ENCODE measurements at regions not wholly inside any gene's neighbourhood (a gene's known extent, or its start where the extent isn't known, plus 50 kb on each side); places are given as distances from the start of the nearest gene placed in this dataset.

DNA sequence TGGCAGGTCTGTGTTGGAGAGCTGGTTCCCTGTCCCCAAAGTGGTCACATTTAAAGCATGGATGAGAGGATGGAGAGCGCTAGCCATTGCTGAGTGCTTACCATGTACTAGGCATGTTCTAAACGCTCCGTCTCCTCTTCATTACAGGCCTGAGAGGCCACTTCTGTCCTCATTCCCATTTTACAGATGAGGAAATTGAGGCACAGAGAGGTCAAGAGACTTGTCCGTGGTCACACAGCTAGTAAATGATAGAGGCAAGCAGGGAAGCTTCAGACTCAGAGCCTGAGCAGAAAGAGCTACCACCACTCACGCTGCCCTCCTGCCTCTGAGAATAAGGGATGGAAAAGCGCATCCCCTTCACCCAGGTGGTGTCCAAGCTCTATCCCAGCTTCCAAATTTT, 64.3 kb downstream of the SLC25A47 start:
- TF ChIP-seq, protein P1, sequence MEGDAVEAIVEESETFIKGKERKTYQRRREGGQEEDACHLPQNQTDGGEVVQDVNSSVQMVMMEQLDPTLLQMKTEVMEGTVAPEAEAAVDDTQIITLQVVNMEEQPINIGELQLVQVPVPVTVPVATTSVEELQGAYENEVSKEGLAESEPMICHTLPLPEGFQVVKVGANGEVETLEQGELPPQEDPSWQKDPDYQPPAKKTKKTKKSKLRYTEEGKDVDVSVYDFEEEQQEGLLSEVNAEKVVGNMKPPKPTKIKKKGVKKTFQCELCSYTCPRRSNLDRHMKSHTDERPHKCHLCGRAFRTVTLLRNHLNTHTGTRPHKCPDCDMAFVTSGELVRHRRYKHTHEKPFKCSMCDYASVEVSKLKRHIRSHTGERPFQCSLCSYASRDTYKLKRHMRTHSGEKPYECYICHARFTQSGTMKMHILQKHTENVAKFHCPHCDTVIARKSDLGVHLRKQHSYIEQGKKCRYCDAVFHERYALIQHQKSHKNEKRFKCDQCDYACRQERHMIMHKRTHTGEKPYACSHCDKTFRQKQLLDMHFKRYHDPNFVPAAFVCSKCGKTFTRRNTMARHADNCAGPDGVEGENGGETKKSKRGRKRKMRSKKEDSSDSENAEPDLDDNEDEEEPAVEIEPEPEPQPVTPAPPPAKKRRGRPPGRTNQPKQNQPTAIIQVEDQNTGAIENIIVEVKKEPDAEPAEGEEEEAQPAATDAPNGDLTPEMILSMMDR (IDR thresholded peaks at IDR 0.05; ENCODE audit: control extremely low read depth in 1 of 3, insufficient read depth in 1 of 3, low read depth in 1 of 3, low read length in 3 of 3): no peak
- TF ChIP-seq RXRA (IDR thresholded peaks at IDR 0.05; ENCODE audit: insufficient read depth, low read depth, low read length) (no peak), RAD21 (IDR thresholded peaks at IDR 0.05 in 1 of 2, conservative IDR thresholded peaks at IDR 0.05 in 1 of 2; ENCODE audit: low read depth in 2 of 2, low read length in 2 of 2) (no peak), EP300 (IDR thresholded peaks at IDR 0.05; ENCODE audit: borderline replicate concordance in 1 of 2, low read depth in 2 of 2, low read length in 2 of 2) (no peak)
- TF ChIP-seq, protein P2, sequence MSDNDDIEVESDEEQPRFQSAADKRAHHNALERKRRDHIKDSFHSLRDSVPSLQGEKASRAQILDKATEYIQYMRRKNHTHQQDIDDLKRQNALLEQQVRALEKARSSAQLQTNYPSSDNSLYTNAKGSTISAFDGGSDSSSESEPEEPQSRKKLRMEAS (IDR thresholded peaks at IDR 0.05): no peak

Measured in H1 (cell line).